ENCODE measurements at regions not wholly inside any gene's neighbourhood (a gene's known extent, or its start where the extent isn't known, plus 50 kb on each side); places are given as distances from the start of the nearest gene placed in this dataset.

GRCh38 chr7:137135654-137136350, 207.7 kb downstream of the PTN start:
- intact Hi-C loops (cut with DNase I; ENCODE audit: low total_unique reads) = no loop called here
- Histone ChIP-seq H3K9me3 (no peaks in the 10 kb centered on the region), H3K36me3 (no peaks in the 10 kb centered on the region), H3K27me3 (no peaks in the 10 kb centered on the region), H3K4me3 (no peak overlapping the region), H3K4me1 (no peaks in the 10 kb centered on the region), H3K27ac (no peak overlapping the region)
- no peak for DNase-seq (ENCODE audit: low spot score in 2 of 2)
- no peak for TF ChIP-seq POLR2A (IDR thresholded peaks at IDR 0.05)
- TF ChIP-seq CTCF (IDR thresholded peaks at IDR 0.05) = no peak
- no peak for TF ChIP-seq POLR2AphosphoS5 (IDR thresholded peaks at IDR 0.05)

- Histone ChIP-seq H3K9me3 (no peaks in the 10 kb centered on the region), H3K27me3 (no peaks in the 10 kb centered on the region), H3K36me3 (no peaks in the 10 kb centered on the region), H3K4me3 (no peak overlapping the region), H3K4me1 (no peaks in the 10 kb centered on the region), H3K27ac (no peak overlapping the region)
- TF ChIP-seq CTCF (IDR thresholded peaks at IDR 0.05) = no peak
- TF ChIP-seq POLR2A (IDR thresholded peaks at IDR 0.05) = no peak
- TF ChIP-seq POLR2AphosphoS5 (IDR thresholded peaks at IDR 0.05) = no peak
- intact Hi-C loops (cut with DNase I; ENCODE audit: low total_unique reads) = no loop called here
- no peak for DNase-seq (ENCODE audit: low spot score in 2 of 2)
These were observed 212.8 kb downstream of the PTN start for GRCh38 chr7:137130751-137131158.

- no peak overlapping the region for H3K27ac ChIP-seq
- no peaks in the 10 kb centered on the region for H3K9me3 ChIP-seq
- no peak for DNase-seq (ENCODE audit: low spot score in 2 of 2)
- H3K4me1 ChIP-seq = no peaks in the 10 kb centered on the region
- no peak overlapping the region for H3K4me3 ChIP-seq
- no peaks in the 10 kb centered on the region for H3K27me3 ChIP-seq
- TF ChIP-seq POLR2AphosphoS5 (IDR thresholded peaks at IDR 0.05) = no peak
- TF ChIP-seq POLR2A (IDR thresholded peaks at IDR 0.05) = no peak
- no peak for TF ChIP-seq CTCF (IDR thresholded peaks at IDR 0.05)
- H3K36me3 ChIP-seq = no peaks in the 10 kb centered on the region
- intact Hi-C loops (cut with DNase I; ENCODE audit: low total_unique reads) = no loop called here
These were observed 214.5 kb downstream of the PTN start for GRCh38 chr7:137129025-137129424.

DNA sequence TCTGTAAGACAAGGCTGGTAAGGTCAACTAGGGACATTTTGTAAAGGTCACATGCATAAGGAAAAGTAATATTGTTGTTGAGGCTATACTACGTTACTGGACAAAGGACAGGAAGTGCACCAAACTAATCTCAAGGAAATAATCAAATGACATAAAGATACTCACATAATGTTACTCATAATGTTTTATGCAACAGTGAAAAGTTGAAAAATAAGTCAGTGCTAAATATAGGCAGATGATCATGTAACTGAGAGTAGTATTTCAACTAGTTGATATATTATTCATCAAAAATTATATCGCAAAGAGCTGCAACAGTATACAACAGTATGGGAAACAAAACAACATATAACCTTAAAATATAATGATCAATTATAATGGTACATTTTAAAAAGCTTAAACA, 215.7 kb downstream of the PTN start:
- Histone ChIP-seq H3K9me3 (no peaks in the 10 kb centered on the region), H3K4me1 (no peaks in the 10 kb centered on the region), H3K27ac (no peak overlapping the region), H3K36me3 (no peaks in the 10 kb centered on the region), H3K4me3 (no peak overlapping the region), H3K27me3 (no peaks in the 10 kb centered on the region)
- no peak for TF ChIP-seq POLR2A (IDR thresholded peaks at IDR 0.05)
- TF ChIP-seq POLR2AphosphoS5 (IDR thresholded peaks at IDR 0.05) = no peak
- no peak for TF ChIP-seq CTCF (IDR thresholded peaks at IDR 0.05)
- intact Hi-C loops (cut with DNase I; ENCODE audit: low total_unique reads) = no loop called here
- DNase-seq (ENCODE audit: low spot score in 2 of 2) = no peak

- H3K9me3 ChIP-seq = no peaks in the 10 kb centered on the region
- H3K36me3 ChIP-seq = no peaks in the 10 kb centered on the region
- H3K27ac ChIP-seq = no peak overlapping the region
- TF ChIP-seq POLR2A (IDR thresholded peaks at IDR 0.05) = no peak
- no peak for TF ChIP-seq POLR2AphosphoS5 (IDR thresholded peaks at IDR 0.05)
- TF ChIP-seq CTCF (IDR thresholded peaks at IDR 0.05) = no peak
- intact Hi-C loops (cut with DNase I; ENCODE audit: low total_unique reads) = no loop called here
- no peak overlapping the region for H3K4me3 ChIP-seq
- DNase-seq (ENCODE audit: low spot score in 2 of 2) = no peak
- no peaks in the 10 kb centered on the region for H3K27me3 ChIP-seq
- H3K4me1 ChIP-seq = no peaks in the 10 kb centered on the region
These were observed 216.5 kb downstream of the PTN start for GRCh38 chr7:137127058-137127457.

Data from breast epithelium (tissue), 4 donors.